Lower leg skin (tissue), 3 donors: ENCODE measurements at regions not wholly inside any gene's neighbourhood (a gene's known extent, or its start where the extent isn't known, plus 50 kb on each side); places are given as distances from the start of the nearest gene placed in this dataset.

Experiments used
- POLR2A ChIP-seq, 2 donors: fragments of 450-650 bp; IDR thresholded peaks; one replicate each; pipeline ENCODE4 v1.6.1; 2016 to 2017; ENCODE audit warnings: antibody characterized with exemption in 2 of 2, mild to moderate bottlenecking in 1 of 2, moderate library complexity in 1 of 2
- TF ChIP-seq, protein P1 (sequence below), 3 donors: fragments of 450-650 bp; IDR thresholded peaks; one replicate each; pipeline ENCODE4 v1.5.1; 2016; ENCODE audit warnings: antibody characterized with exemption in 3 of 3, mild to moderate bottlenecking in 3 of 3, moderate library complexity in 2 of 3

DNA sequence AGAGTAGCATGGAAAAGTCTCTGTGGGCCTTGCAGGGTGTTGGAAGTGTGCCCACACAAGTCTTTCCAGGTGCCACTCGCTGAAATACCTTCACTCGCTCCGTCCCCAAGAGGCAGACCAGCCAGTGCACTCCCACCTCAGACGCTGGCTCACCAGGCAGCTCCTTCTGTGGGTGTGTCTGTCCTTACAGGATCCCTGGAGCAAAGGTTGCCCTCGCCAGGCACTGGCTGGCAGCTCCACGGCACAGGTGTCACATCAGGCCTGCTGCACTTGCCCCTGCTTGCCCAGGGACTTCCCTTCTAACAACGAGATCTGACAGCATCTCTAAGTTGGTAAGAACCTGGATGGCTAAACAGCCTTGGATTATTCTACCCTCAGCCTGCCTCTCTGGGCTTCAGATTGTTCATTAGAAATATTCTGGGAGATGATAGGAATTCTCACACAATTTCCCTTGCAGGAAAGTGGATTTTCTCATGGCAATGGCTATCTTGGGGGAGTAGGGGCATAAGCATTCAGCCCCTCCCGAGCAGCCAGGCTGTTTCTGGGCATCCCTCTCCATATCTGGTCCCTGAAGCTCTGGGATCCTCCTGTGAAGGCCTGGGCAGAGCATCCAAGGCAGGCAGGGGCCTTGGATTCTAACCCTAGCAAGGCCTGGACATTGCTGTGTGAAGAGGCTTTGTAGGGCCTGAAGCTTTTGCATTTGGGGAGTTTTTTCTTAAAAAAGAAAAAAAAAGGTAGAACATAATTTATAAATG lies 262.1 kb downstream of the MYCN start:
- TF ChIP-seq, protein P1, sequence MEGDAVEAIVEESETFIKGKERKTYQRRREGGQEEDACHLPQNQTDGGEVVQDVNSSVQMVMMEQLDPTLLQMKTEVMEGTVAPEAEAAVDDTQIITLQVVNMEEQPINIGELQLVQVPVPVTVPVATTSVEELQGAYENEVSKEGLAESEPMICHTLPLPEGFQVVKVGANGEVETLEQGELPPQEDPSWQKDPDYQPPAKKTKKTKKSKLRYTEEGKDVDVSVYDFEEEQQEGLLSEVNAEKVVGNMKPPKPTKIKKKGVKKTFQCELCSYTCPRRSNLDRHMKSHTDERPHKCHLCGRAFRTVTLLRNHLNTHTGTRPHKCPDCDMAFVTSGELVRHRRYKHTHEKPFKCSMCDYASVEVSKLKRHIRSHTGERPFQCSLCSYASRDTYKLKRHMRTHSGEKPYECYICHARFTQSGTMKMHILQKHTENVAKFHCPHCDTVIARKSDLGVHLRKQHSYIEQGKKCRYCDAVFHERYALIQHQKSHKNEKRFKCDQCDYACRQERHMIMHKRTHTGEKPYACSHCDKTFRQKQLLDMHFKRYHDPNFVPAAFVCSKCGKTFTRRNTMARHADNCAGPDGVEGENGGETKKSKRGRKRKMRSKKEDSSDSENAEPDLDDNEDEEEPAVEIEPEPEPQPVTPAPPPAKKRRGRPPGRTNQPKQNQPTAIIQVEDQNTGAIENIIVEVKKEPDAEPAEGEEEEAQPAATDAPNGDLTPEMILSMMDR (IDR thresholded peaks at IDR 0.05), result no peak
- TF ChIP-seq POLR2A (IDR thresholded peaks at IDR 0.05), result no peak
